Adrenal gland (tissue), 9 donors: ENCODE measurements at regions not wholly inside any gene's neighbourhood (a gene's known extent, or its start where the extent isn't known, plus 50 kb on each side); places are given as distances from the start of the nearest gene placed in this dataset.

Experiments
- DNase-seq, 7 donors: peaks; one replicate each; pipeline ENCODE4 v3.0.0-alpha.2; 2019 to 2020
- H3K27ac ChIP-seq, 5 donors: fragments of 200-600 bp; sonication (generic) in 4 of 5; 1 replicate in 3 of 5; 2 replicates in 2 of 5; pipeline versions ENCODE4 v1.5.1 to v1.8.0; 2016 to 2020; ENCODE audit warnings: mild to moderate bottlenecking in 1 of 5
- H3K27me3 ChIP-seq: fragments of 200-600 bp; 2 replicates; pipeline ENCODE4 v1.8.0; 2021
- H3K36me3 ChIP-seq, 2 donors: fragments of 200-600 bp; replicated peaks in 1 of 2; 1 replicate in 1 of 2; 2 replicates in 1 of 2; pipeline versions ENCODE4 v1.5.1 to v1.8.0; 2018 to 2022
- H3K4me1 ChIP-seq, 2 donors: fragments of 200-600 bp; replicated peaks in 1 of 2; 1 replicate in 1 of 2; 2 replicates in 1 of 2; pipeline versions ENCODE4 v1.5.1 to v1.8.0; 2018 to 2021
- H3K4me3 ChIP-seq, 4 donors: fragments of 200-600 bp; sonication (generic) in 3 of 4; one replicate each; pipeline ENCODE4 v1.5.1; 2016 to 2018
- H3K9me3 ChIP-seq, 3 donors: fragments of 200-600 bp; sonication (generic) in 1 of 3; replicated peaks in 1 of 3; 1 replicate in 2 of 3; 2 replicates in 1 of 3; pipeline versions ENCODE4 v1.5.1 to v1.8.0; 2016 to 2021
- POLR2A ChIP-seq, 2 donors: fragments of 450-650 bp; IDR thresholded peaks; one replicate each; pipeline ENCODE4 v1.6.1; 2017; ENCODE audit warnings: antibody characterized with exemption in 2 of 2, mild to moderate bottlenecking in 2 of 2, moderate library complexity in 1 of 2
- WGBS, 4 donors: extraction: QIAGEN DNeasy Blood & Tissue Kit in 2 of 4; methylation state at CpG; one replicate each; pipeline versions ENCODE4 v1.1.5 to v1.1.7; 2013 to 2017; 5-methylcytosine and 5-hydroxymethylcytosine counted together
- intact Hi-C, 2 donors: fragments of 100-400 bp; cut with DNase I; formaldehyde crosslinking; loops; one replicate each; pipeline versions ENCODE4 v1.14.1 to v1.15.0; 2022 to 2023
- TF ChIP-seq, protein P1 (sequence below), 6 experiments: fragments of 450-650 bp in 4 of 6; fragments of 200-600 bp in 2 of 6; sonication (generic) in 1 of 6; IDR thresholded peaks; 1 replicate in 5 of 6; 2 replicates in 1 of 6; pipeline versions ENCODE4 v1.5.1 to v1.8.0; 2016 to 2021; ENCODE audit warnings: antibody characterized with exemption in 6 of 6, mild to moderate bottlenecking in 2 of 6, moderate library complexity in 1 of 6
- donor health status: healthy with polysubstance abuse.
- donor health status: Bipolar disorder and iron deficiency.
- donor health status: DM: yes; HTN: yes; CAD: no.
- donor health status: DM: no; HTN: no; CAD: no.
- donor health status: DM: no; HTN: no; CAD: no.

DNA sequence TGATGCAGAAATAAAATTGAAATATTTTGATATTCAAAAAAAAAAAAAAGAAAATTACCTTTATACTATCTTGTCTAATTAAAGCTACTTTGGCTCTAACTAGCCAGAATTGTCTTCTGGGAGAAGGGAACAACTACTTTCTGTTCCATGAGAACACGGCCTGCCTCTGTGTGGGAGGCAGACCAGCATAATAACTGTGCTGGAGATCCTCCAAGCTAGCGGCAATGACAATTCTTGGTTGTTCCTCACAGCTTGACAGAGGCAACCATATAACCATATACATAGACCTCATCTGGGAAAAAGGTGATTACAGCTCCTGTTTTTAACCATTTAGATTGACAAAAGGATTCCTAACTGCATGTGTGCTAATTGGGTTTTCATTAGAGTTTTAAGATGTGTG lies 95.7 kb downstream of the RBMX2 start:
- no peak for TF ChIP-seq POLR2A (IDR thresholded peaks at IDR 0.05)
- TF ChIP-seq, protein P1, sequence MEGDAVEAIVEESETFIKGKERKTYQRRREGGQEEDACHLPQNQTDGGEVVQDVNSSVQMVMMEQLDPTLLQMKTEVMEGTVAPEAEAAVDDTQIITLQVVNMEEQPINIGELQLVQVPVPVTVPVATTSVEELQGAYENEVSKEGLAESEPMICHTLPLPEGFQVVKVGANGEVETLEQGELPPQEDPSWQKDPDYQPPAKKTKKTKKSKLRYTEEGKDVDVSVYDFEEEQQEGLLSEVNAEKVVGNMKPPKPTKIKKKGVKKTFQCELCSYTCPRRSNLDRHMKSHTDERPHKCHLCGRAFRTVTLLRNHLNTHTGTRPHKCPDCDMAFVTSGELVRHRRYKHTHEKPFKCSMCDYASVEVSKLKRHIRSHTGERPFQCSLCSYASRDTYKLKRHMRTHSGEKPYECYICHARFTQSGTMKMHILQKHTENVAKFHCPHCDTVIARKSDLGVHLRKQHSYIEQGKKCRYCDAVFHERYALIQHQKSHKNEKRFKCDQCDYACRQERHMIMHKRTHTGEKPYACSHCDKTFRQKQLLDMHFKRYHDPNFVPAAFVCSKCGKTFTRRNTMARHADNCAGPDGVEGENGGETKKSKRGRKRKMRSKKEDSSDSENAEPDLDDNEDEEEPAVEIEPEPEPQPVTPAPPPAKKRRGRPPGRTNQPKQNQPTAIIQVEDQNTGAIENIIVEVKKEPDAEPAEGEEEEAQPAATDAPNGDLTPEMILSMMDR (IDR thresholded peaks at IDR 0.05) = no peak
- Histone ChIP-seq H3K27me3 (no peaks in the 10 kb centered on the region), H3K36me3 (no peaks in the 10 kb centered on the region), H3K4me1 (no peaks in the 10 kb centered on the region), H3K9me3 (no peaks in the 10 kb centered on the region), H3K4me3 (no peak overlapping the region), H3K27ac (no peak overlapping the region)
- 42 to 73% (median 60%) methylated on average over 2 of the region's 2 CpGs for WGBS, 4 donors
- no peak for DNase-seq
- intact Hi-C loops = no loop called here

GRCh38 chrX:130498653-130499274 lies 97.0 kb downstream of the RBMX2 start:
- DNase-seq = no peak
- no peak overlapping the region for H3K4me3 ChIP-seq
- H3K9me3 ChIP-seq = no peaks in the 10 kb centered on the region
- H3K27me3 ChIP-seq = no peaks in the 10 kb centered on the region
- H3K4me1 ChIP-seq = no peaks in the 10 kb centered on the region
- intact Hi-C loops = no loop called here
- TF ChIP-seq POLR2A (IDR thresholded peaks at IDR 0.05) = no peak
- TF ChIP-seq, protein P1 (IDR thresholded peaks at IDR 0.05) = no peak
- H3K36me3 ChIP-seq = no peaks in the 10 kb centered on the region
- no peak overlapping the region for H3K27ac ChIP-seq
- 47 to 80% (median 75%) methylated on average over 1 of the region's 1 CpG for WGBS, 4 donors

- Histone ChIP-seq H3K4me3 (no peak overlapping the region), H3K27me3 (no peaks in the 10 kb centered on the region), H3K36me3 (no peaks in the 10 kb centered on the region), H3K27ac (no peak overlapping the region), H3K9me3 (no peaks in the 10 kb centered on the region), H3K4me1 (no peaks in the 10 kb centered on the region)
- WGBS, 4 donors = 64 to 69% (median 66%) methylated on average over 3 of the region's 3 CpGs
- TF ChIP-seq, protein P1 (IDR thresholded peaks at IDR 0.05) = no peak
- no peak for TF ChIP-seq POLR2A (IDR thresholded peaks at IDR 0.05)
- intact Hi-C loops = no loop called here
- DNase-seq = no peak
These were observed 100.3 kb downstream of the RBMX2 start for GRCh38 chrX:130502016-130502570.

DNA sequence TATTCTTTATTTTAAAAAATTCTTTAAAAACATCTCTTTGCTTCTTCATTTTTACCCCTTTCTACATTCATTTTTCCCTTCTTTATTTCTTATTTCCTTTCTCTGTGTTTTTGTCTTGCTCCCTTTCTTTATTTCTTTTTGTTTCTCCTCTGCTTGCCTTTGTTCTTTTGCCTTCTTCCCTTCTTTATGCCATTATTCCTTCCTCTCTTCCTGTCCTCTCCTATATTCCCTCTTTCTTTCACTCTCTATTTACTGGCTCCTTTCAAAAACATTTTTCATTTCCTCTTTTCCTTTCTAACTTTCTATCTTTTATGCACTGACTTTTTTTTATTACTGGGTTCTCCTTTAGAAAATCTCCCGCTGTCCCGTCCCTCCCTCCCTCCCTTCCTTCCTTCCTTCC lies 102.2 kb downstream of the RBMX2 start:
- H3K9me3 ChIP-seq = no peaks in the 10 kb centered on the region
- WGBS, 4 donors = 73 to 88% (median 83%) methylated on average over 2 of the region's 2 CpGs
- intact Hi-C loops = no loop called here
- TF ChIP-seq POLR2A (IDR thresholded peaks at IDR 0.05) = no peak
- TF ChIP-seq, protein P1 (IDR thresholded peaks at IDR 0.05) = no peak
- H3K27me3 ChIP-seq = peaks cover 10% of the 10 kb centered on the region
- H3K27ac ChIP-seq = no peak overlapping the region
- H3K4me1 ChIP-seq = no peaks in the 10 kb centered on the region
- DNase-seq = no peak
- no peak overlapping the region for H3K4me3 ChIP-seq
- H3K36me3 ChIP-seq = no peaks in the 10 kb centered on the region
